ENCODE measurements at regions not wholly inside any gene's neighbourhood (a gene's known extent, or its start where the extent isn't known, plus 50 kb on each side); places are given as distances from the start of the nearest gene placed in this dataset.

DNA sequence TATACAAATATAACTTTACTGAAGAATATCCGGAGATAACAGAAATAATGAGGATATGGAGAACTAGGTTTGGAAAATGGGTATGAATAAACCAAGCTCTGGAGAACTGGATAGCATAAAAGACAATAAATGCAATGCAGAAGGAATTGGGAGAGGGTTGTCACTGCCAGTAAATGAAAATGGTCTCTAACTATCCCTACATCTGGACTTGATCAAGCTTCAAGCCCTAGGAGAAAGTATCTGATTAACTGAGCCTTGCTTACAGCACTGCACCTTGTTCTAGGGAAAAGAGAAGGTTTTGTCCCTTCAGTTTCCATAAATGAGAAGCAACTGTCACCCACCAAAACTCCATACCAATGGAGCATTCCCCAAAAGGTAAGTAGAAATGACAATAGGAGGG lies 514.6 kb upstream of the ZEB2 start:
- Histone ChIP-seq H3K4me1 (ENCODE audit: insufficient read depth) (peaks cover 8% of the 10 kb centered on the region), H3K36me3 (no peaks in the 10 kb centered on the region), H3K27ac (no peak overlapping the region), H3K9me3 (no peaks in the 10 kb centered on the region), H3K27me3 (no peaks in the 10 kb centered on the region), H3K4me3 (no peak overlapping the region)
- intact Hi-C loops (cut with DNase I) = no loop called here
- DNase-seq = no peak
- TF ChIP-seq EP300 (IDR thresholded peaks at IDR 0.05) (no peak), POLR2A (IDR thresholded peaks at IDR 0.05) (no peak)
- TF ChIP-seq, protein P1, sequence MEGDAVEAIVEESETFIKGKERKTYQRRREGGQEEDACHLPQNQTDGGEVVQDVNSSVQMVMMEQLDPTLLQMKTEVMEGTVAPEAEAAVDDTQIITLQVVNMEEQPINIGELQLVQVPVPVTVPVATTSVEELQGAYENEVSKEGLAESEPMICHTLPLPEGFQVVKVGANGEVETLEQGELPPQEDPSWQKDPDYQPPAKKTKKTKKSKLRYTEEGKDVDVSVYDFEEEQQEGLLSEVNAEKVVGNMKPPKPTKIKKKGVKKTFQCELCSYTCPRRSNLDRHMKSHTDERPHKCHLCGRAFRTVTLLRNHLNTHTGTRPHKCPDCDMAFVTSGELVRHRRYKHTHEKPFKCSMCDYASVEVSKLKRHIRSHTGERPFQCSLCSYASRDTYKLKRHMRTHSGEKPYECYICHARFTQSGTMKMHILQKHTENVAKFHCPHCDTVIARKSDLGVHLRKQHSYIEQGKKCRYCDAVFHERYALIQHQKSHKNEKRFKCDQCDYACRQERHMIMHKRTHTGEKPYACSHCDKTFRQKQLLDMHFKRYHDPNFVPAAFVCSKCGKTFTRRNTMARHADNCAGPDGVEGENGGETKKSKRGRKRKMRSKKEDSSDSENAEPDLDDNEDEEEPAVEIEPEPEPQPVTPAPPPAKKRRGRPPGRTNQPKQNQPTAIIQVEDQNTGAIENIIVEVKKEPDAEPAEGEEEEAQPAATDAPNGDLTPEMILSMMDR (IDR thresholded peaks at IDR 0.05) = no peak
- 75 to 83% (median 78%) methylated on average over 1 of the region's 1 CpG for WGBS, 3 donors

DNA sequence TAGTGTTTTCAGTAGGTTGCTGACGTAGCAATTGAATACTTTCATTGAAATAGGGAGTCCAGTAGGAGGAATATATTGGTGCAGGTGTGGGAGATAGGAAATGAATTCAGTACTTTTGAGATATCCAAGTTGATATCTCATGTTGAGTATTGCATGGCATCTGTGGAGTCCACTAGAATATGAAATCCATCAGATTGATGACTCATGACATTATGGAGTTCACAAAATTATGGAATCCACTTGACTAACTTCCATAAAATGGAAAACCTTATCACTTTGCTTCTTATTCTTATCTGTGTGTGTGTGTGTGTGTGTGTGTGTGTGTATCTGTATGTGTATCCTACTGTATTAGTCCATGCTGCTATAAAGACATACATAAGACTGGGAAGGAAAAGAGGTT lies 513.5 kb upstream of the ZEB2 start:
- intact Hi-C loops (cut with DNase I) = no loop called here
- WGBS, 3 donors = 98 to 100% (median 98%) methylated on average over 1 of the region's 1 CpG
- no peaks in the 10 kb centered on the region for H3K9me3 ChIP-seq
- H3K27me3 ChIP-seq = no peaks in the 10 kb centered on the region
- TF ChIP-seq, protein P1 (IDR thresholded peaks at IDR 0.05) = no peak
- TF ChIP-seq EP300 (IDR thresholded peaks at IDR 0.05) = no peak
- no peak for TF ChIP-seq POLR2A (IDR thresholded peaks at IDR 0.05)
- no peaks in the 10 kb centered on the region for H3K36me3 ChIP-seq
- no peak overlapping the region for H3K27ac ChIP-seq
- DNase-seq = no peak
- peaks cover 8% of the 10 kb centered on the region for H3K4me1 ChIP-seq (ENCODE audit: insufficient read depth)
- H3K4me3 ChIP-seq = no peak overlapping the region

DNA sequence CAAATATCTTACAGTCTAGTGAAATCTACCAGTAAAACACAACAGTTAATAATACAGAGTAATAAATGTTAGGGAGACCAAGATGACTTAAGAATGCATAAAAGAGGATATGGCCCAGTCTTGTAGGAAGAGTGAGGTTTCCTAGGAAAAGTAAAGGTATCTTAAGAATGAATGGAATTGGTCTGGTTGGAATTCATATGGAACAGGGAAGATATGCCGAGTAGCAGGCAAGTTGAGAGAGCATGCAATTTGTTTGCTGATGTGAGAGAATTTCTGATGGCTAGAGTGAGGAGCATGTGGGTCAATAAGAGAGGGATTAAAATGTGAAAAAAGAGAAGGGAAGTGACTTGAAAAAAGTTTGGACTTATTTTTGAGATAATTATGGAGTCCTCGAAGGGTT lies 512.9 kb upstream of the ZEB2 start:
- Histone ChIP-seq H3K27ac (no peak overlapping the region), H3K4me3 (no peak overlapping the region), H3K36me3 (no peaks in the 10 kb centered on the region), H3K4me1 (ENCODE audit: insufficient read depth) (peaks cover 3% of the 10 kb centered on the region), H3K27me3 (no peaks in the 10 kb centered on the region), H3K9me3 (no peaks in the 10 kb centered on the region)
- TF ChIP-seq EP300 (IDR thresholded peaks at IDR 0.05) (no peak), POLR2A (IDR thresholded peaks at IDR 0.05) (no peak)
- TF ChIP-seq, protein P1 (IDR thresholded peaks at IDR 0.05) = no peak
- no peak for DNase-seq
- WGBS, 3 donors = 44 to 60% (median 53%) methylated on average over 2 of the region's 2 CpGs
- intact Hi-C loops (cut with DNase I) = no loop called here

DNA sequence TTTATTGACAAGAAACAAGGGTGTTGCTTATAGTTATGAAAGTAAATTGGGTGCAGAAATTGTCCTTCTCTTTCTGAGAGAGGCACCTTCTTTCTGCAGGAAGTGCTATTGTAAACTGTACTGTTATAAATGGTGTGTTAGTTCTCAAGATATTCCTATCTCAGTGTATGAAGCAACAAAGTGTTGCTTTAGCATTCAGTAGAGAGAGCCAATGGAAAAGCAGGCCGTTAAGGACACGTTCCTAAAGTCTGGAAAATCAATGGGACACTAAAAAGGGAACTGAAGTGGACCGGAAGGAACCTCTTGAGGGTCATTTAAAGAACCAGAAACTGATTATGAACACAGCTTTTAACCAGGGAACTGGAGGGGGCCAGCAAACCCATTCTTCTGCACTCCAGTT lies 510.0 kb upstream of the ZEB2 start:
- Histone ChIP-seq H3K27me3 (no peaks in the 10 kb centered on the region), H3K9me3 (no peaks in the 10 kb centered on the region), H3K27ac (no peak overlapping the region), H3K4me1 (ENCODE audit: insufficient read depth) (peaks cover 4% of the 10 kb centered on the region), H3K4me3 (no peak overlapping the region), H3K36me3 (no peaks in the 10 kb centered on the region)
- no peak for DNase-seq
- 69 to 79% (median 74%) methylated on average over 3 of the region's 3 CpGs for WGBS, 3 donors
- intact Hi-C loops (cut with DNase I) = no loop called here
- TF ChIP-seq, protein P1 (IDR thresholded peaks at IDR 0.05) = no peak
- TF ChIP-seq EP300 (IDR thresholded peaks at IDR 0.05) (no peak), POLR2A (IDR thresholded peaks at IDR 0.05) (no peak)

DNA sequence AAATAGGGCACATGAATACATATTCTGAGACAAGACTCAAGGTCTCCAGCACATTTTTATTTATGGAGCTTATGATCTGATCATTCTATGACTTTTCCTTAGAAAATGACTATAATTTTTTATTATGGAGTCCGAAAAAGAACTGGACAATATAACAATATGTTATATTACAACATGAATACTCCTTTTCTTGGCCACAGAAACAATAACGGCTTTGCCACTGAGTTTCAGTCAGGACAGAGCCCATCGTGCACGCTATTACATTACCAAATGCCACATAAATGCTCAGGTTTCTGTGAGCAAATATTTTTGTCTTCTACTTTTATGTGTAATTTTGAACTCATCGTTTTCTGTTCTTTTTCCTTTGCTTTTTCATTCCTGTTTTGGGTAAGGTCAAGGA lies 509.2 kb upstream of the ZEB2 start:
- WGBS, 3 donors = 87 to 88% (median 88%) methylated on average over 5 of the region's 5 CpGs
- H3K9me3 ChIP-seq = no peaks in the 10 kb centered on the region
- H3K4me3 ChIP-seq = no peak overlapping the region
- no peak for DNase-seq
- TF ChIP-seq EP300 (IDR thresholded peaks at IDR 0.05) (no peak), POLR2A (IDR thresholded peaks at IDR 0.05) (no peak)
- TF ChIP-seq, protein P1 (IDR thresholded peaks at IDR 0.05) = no peak
- H3K4me1 ChIP-seq (ENCODE audit: insufficient read depth) = peaks cover 4% of the 10 kb centered on the region
- no peaks in the 10 kb centered on the region for H3K36me3 ChIP-seq
- intact Hi-C loops (cut with DNase I) = no loop called here
- no peak overlapping the region for H3K27ac ChIP-seq
- no peaks in the 10 kb centered on the region for H3K27me3 ChIP-seq
